ENCODE measurements at regions not wholly inside any gene's neighbourhood (a gene's known extent, or its start where the extent isn't known, plus 50 kb on each side); places are given as distances from the start of the nearest gene placed in this dataset.

GRCh38 chr2:74740741-74741431, 86.8 kb downstream of the SEMA4F start:
- H3K4me3 ChIP-seq, result no peak overlapping the region
- peaks cover 0 to 11% (median 6%) of the 10 kb centered on the region in 3 donors for H3K27me3 ChIP-seq (ENCODE audit: control insufficient read depth in 3 of 3, insufficient read depth in 3 of 3, low read length in 2 of 3)
- H3K9me3 ChIP-seq (ENCODE audit: control insufficient read depth in 4 of 4, insufficient read depth in 3 of 4, low read length in 3 of 4), result peaks cover 0 to 3% (median 0%) of the 10 kb centered on the region in 4 donors
- DNase-seq, result no peak
- no peak for ATAC-seq (ENCODE audit: insufficient read depth, low FRiP score)
- H3K9ac ChIP-seq (ENCODE audit: insufficient read depth in 1 of 2, low read length in 2 of 2), result no peak overlapping the region
- no peak for TF ChIP-seq CTCF (IDR thresholded peaks at IDR 0.05; ENCODE audit: control extremely low read depth, extremely low read depth)
- no peaks in the 10 kb centered on the region for H3K36me3 ChIP-seq (ENCODE audit: control insufficient read depth in 4 of 4, insufficient read depth in 4 of 4, low read length in 4 of 4)
- WGBS, 2 donors, result 33 to 54% methylated on average over 13 of the region's 13 CpGs
- no peak overlapping the region for H3K27ac ChIP-seq (ENCODE audit: low read depth in 1 of 2, low read length in 1 of 2)
- H3K4me1 ChIP-seq (ENCODE audit: control insufficient read depth in 5 of 5, insufficient read depth in 5 of 5, low read length in 5 of 5), result peaks cover 0 to 4% (median 0%) of the 10 kb centered on the region in 5 donors

- Histone ChIP-seq H3K9ac (ENCODE audit: insufficient read depth in 1 of 2, low read length in 2 of 2) (no peak overlapping the region), H3K27ac (ENCODE audit: low read depth in 1 of 2, low read length in 1 of 2) (no peak overlapping the region)
- WGBS, 2 donors, result 39 to 59% methylated on average over 2 of the region's 2 CpGs
Measured at GRCh38 chr2:74741629-74742028, 87.6 kb downstream of the SEMA4F start.

GRCh38 chr2:74742471-74742870, 88.4 kb downstream of the SEMA4F start:
- Histone ChIP-seq H3K27me3 (ENCODE audit: control insufficient read depth in 3 of 3, insufficient read depth in 3 of 3, low read length in 2 of 3) (peaks cover 0 to 11% (median 6%) of the 10 kb centered on the region in 3 donors), H3K4me1 (ENCODE audit: control insufficient read depth in 5 of 5, insufficient read depth in 5 of 5, low read length in 5 of 5) (peaks cover 0 to 4% (median 0%) of the 10 kb centered on the region in 5 donors), H3K9ac (ENCODE audit: insufficient read depth in 1 of 2, low read length in 2 of 2) (no peak overlapping the region), H3K4me3 (no peak overlapping the region), H3K36me3 (ENCODE audit: control insufficient read depth in 4 of 4, insufficient read depth in 4 of 4, low read length in 4 of 4) (no peaks in the 10 kb centered on the region), H3K9me3 (ENCODE audit: control insufficient read depth in 4 of 4, insufficient read depth in 3 of 4, low read length in 3 of 4) (no peaks in the 10 kb centered on the region), H3K27ac (ENCODE audit: low read depth in 1 of 2, low read length in 1 of 2) (no peak overlapping the region)
- 85 to 88% methylated on average over 1 of the region's 1 CpG for WGBS, 2 donors
- no peak for ATAC-seq (ENCODE audit: insufficient read depth, low FRiP score)
- no peak for TF ChIP-seq CTCF (IDR thresholded peaks at IDR 0.05; ENCODE audit: control extremely low read depth, extremely low read depth)
- DNase-seq, result no peak

More at GRCh38 chr2:74741629-74742028, 87.6 kb downstream of the SEMA4F start:
- Histone ChIP-seq H3K27me3 (ENCODE audit: control insufficient read depth in 3 of 3, insufficient read depth in 3 of 3, low read length in 2 of 3) (peaks cover 0 to 11% (median 6%) of the 10 kb centered on the region in 3 donors), H3K4me1 (ENCODE audit: control insufficient read depth in 5 of 5, insufficient read depth in 5 of 5, low read length in 5 of 5) (peaks cover 0 to 4% (median 0%) of the 10 kb centered on the region in 5 donors), H3K9me3 (ENCODE audit: control insufficient read depth in 4 of 4, insufficient read depth in 3 of 4, low read length in 3 of 4) (no peaks in the 10 kb centered on the region), H3K36me3 (ENCODE audit: control insufficient read depth in 4 of 4, insufficient read depth in 4 of 4, low read length in 4 of 4) (no peaks in the 10 kb centered on the region), H3K4me3 (no peak overlapping the region)
- ATAC-seq (ENCODE audit: insufficient read depth, low FRiP score) (no peak), DNase-seq (no peak)
- no peak for TF ChIP-seq CTCF (IDR thresholded peaks at IDR 0.05; ENCODE audit: control extremely low read depth, extremely low read depth)

Measured in lung (tissue), 11 donors.